ENCODE measurements at regions not wholly inside any gene's neighbourhood (a gene's known extent, or its start where the extent isn't known, plus 50 kb on each side); places are given as distances from the start of the nearest gene placed in this dataset.

GRCh38 chr6:16978686-16979085, 123.2 kb upstream of the STMND1 start:
- no peak for ATAC-seq
- no peaks in the 10 kb centered on the region for H3K36me3 ChIP-seq
- in situ Hi-C loops (cut with MboI; ENCODE audit: low sequenced_read_pairs in 4 of 4), result no loop called here
- DNase-seq, result no peak
- intact Hi-C loops (cut with DNase I; ENCODE audit: low total_unique reads), result no loop called here
- H3K27me3 ChIP-seq, result peaks cover 0 to 8% (median 0%) of the 10 kb centered on the region in 3 donors
- H3K4me1 ChIP-seq, result no peaks in the 10 kb centered on the region
- no peaks in the 10 kb centered on the region for H3K9me3 ChIP-seq
- TF ChIP-seq POLR2A (IDR thresholded peaks at IDR 0.05), result no peak
- TF ChIP-seq, protein P1, sequence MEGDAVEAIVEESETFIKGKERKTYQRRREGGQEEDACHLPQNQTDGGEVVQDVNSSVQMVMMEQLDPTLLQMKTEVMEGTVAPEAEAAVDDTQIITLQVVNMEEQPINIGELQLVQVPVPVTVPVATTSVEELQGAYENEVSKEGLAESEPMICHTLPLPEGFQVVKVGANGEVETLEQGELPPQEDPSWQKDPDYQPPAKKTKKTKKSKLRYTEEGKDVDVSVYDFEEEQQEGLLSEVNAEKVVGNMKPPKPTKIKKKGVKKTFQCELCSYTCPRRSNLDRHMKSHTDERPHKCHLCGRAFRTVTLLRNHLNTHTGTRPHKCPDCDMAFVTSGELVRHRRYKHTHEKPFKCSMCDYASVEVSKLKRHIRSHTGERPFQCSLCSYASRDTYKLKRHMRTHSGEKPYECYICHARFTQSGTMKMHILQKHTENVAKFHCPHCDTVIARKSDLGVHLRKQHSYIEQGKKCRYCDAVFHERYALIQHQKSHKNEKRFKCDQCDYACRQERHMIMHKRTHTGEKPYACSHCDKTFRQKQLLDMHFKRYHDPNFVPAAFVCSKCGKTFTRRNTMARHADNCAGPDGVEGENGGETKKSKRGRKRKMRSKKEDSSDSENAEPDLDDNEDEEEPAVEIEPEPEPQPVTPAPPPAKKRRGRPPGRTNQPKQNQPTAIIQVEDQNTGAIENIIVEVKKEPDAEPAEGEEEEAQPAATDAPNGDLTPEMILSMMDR (IDR thresholded peaks at IDR 0.05 in 4 of 5, conservative IDR thresholded peaks at IDR 0.05 in 1 of 5), result no peak
- H3K4me3 ChIP-seq, result no peak overlapping the region
- no peak overlapping the region for H3K27ac ChIP-seq

DNA sequence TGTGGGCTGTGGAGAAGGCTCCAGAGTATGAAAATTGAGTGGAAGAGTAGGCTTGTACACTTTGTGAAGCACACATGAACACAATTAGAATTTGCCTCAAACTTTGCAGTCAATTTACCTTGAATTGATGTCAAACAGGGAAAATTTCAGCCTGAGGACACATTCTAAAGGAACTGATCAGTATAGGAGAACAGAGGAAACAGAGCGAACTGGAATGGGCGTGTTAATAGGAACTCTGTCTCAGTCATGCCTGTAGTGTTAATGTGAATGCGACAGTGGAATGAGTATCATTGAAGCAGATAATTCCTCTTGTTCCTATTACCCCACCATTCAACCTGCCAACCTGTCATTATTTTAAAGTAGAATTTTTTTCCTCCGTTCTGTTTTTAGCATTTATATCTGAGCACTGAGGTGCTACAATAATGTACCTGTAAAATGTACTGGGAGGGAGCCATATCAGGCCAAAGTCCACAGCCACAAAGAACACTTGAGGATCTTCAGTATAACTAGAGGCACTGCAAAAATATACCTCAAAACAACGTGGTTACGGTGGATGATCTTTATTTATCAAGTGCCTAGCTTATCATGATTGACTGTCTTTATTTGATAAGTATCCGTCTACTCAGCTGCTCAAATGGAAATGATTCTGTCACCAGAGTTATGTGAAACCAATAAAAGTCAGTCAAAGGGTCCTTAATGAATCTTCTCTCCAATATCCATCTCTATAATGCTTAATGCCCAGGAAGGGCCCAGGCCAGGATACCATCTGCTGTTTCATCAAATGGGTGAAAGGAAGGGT, 125.3 kb upstream of the STMND1 start:
- intact Hi-C loops (cut with DNase I; ENCODE audit: low total_unique reads) (no loop called here), in situ Hi-C loops (cut with MboI; ENCODE audit: low sequenced_read_pairs in 4 of 4) (no loop called here)
- no peak for TF ChIP-seq POLR2A (IDR thresholded peaks at IDR 0.05)
- no peak for ATAC-seq
- Histone ChIP-seq H3K27me3 (peaks cover 0 to 11% (median 0%) of the 10 kb centered on the region in 3 donors), H3K36me3 (no peaks in the 10 kb centered on the region), H3K27ac (no peak overlapping the region), H3K4me3 (no peak overlapping the region), H3K4me1 (no peaks in the 10 kb centered on the region), H3K9me3 (no peaks in the 10 kb centered on the region)
- DNase-seq, result no peak

GRCh38 chr6:16974704-16975359, 127.0 kb upstream of the STMND1 start:
- H3K4me1 ChIP-seq, result no peaks in the 10 kb centered on the region
- no peak overlapping the region for H3K27ac ChIP-seq
- no peak for ATAC-seq
- H3K9me3 ChIP-seq, result no peaks in the 10 kb centered on the region
- peaks cover 0 to 10% (median 0%) of the 10 kb centered on the region in 3 donors for H3K27me3 ChIP-seq
- no peaks in the 10 kb centered on the region for H3K36me3 ChIP-seq
- in situ Hi-C loops (cut with MboI; ENCODE audit: low sequenced_read_pairs in 4 of 4) (loop anchor here in 3 of 4 donors (25.0 kb wide), 3 partner anchors 163 to 638 kb away; no protein-coding TSS in a partner anchor), intact Hi-C loops (cut with DNase I; ENCODE audit: low total_unique reads) (no loop called here)
- H3K4me3 ChIP-seq, result no peak overlapping the region
- DNase-seq, result no peak
- TF ChIP-seq, protein P1 (IDR thresholded peaks at IDR 0.05 in 4 of 5, conservative IDR thresholded peaks at IDR 0.05 in 1 of 5), result no peak
- no peak for TF ChIP-seq POLR2A (IDR thresholded peaks at IDR 0.05)

DNA sequence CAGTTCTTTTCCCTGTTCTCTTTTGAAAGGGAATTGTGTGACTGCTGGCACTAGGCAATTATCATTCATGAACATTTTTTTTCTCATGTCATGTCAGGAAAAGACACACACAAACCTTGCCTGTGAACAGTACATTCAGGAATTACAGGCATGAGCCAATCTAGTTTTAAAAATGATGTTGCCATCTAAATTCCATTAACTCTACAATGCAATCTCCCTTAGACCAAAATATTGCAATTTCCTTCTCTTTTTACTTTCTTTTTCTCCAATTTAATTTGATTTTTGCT, 127.5 kb upstream of the STMND1 start:
- intact Hi-C loops (cut with DNase I; ENCODE audit: low total_unique reads), result no loop called here
- ATAC-seq, result no peak
- TF ChIP-seq, protein P1 (IDR thresholded peaks at IDR 0.05 in 4 of 5, conservative IDR thresholded peaks at IDR 0.05 in 1 of 5), result no peak
- no peak for TF ChIP-seq POLR2A (IDR thresholded peaks at IDR 0.05)
- DNase-seq, result no peak
- H3K27me3 ChIP-seq, result peaks cover 0 to 10% (median 0%) of the 10 kb centered on the region in 3 donors
- no peaks in the 10 kb centered on the region for H3K9me3 ChIP-seq
- H3K4me1 ChIP-seq, result no peaks in the 10 kb centered on the region
- no peaks in the 10 kb centered on the region for H3K36me3 ChIP-seq
- no peak overlapping the region for H3K27ac ChIP-seq
- no peak overlapping the region for H3K4me3 ChIP-seq
- in situ Hi-C loops (cut with MboI; ENCODE audit: low sequenced_read_pairs in 4 of 4), result loop anchor here in 3 of 4 donors (25.0 kb wide), 3 partner anchors 162 to 637 kb away; no protein-coding TSS in a partner anchor
